NCI-H510A (cell line): ENCODE measurements at regions not wholly inside any gene's neighbourhood (a gene's known extent, or its start where the extent isn't known, plus 50 kb on each side); places are given as distances from the start of the nearest gene placed in this dataset.
"Not testable (repeated sequence)": the region's sequence is repeated elsewhere in the genome, so short reads cannot be mapped to it uniquely, and the experiment has no call there.

Source experiments
- DNase-seq: peaks from one replicate; lab custom pipeline; 2025; lab: John Stamatoyannopoulos, UW

DNA sequence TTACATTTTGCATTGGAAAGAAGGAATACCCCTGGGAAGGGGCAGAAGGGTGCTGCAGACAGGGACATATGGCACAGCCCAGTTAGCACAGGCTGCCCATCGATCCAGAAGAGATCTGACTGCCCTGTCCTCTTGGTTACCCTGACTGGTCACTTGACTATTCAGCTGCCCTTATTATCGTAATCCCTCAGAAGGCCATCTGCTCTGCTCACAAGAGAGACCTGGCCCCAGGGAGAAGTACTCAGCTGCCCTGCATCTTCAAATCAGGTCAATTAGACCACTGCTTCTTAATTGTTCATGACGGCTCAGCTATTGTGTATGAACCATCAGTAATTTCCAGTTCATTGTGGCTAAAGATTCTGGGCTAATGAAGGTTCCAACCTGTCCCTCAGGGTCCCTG, 345.0 kb downstream of the TLE1 start:
- no peak for DNase-seq

DNA sequence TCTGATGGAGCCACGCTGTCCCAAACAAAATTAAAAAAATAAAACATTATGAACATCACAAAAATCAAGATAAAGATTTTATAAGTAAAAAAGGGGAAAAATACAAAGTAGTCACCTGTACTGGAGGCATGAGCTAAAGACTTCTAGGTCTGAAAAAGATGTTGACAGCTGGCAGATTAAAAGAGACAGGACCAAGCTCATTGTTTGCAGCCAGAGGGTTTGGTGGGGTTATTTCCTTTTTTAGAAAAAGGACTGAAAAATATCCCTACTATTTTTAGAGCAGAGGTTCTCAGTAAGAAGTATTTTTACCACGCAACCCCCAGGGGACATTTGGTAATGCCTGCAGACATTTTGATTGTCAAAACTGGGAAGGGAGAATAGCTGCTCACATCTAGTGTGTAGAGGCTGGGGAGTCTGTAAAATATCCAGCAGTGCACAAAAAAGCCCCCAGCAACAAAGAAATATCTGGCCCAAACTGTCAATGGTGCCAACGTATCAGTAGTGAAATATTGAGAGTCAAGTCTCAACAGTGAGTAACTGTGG, 353.4 kb downstream of the TLE1 start:
- DNase-seq: no peak

GRCh38 chr9:81321551-81321950, 367.8 kb downstream of the TLE1 start:
- no peak for DNase-seq

GRCh38 chr9:81320909-81321482, 368.4 kb downstream of the TLE1 start:
- no peak for DNase-seq

DNA sequence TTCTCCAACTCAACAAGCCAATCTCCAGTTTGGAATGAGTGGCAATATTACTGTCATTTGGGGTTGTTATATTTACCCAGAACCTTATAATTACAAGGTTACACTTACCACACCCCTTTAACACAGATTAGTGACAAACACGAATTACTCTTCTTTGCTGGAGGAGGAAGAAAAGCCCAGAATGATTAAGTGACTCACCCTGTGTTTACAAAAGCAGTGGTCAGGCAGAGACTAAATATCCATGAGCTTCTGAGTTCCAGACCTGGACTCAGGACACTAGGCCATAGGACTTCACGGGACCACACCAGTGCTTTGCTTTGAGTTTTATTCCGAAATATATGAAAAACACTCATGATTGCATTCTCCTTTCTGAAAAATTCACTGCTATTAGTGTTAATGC, 370.8 kb downstream of the TLE1 start:
- no peak for DNase-seq

DNA sequence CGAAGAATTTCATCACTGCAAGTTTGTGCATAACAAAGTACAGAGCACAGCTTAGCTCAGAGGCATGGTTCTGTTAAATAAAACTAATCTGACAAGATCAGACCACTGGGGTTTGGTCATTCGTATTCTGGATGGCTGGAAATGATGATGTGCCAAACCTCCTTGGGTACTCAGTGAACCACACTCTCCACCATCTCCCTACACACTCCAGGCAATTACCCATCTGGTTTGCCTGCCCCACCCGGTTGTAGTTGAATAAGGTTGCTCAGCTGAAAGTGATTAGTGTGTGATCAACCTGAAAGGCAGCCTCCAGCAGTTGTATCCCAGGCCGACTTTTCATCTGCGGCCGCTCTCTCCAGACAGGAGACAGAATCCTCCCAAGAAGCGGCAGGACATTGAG, 371.4 kb downstream of the TLE1 start:
- DNase-seq: no peak

GRCh38 chr9:81317223-81317622, 372.1 kb downstream of the TLE1 start:
- no peak for DNase-seq

GRCh38 chr9:81314490-81314889, 374.9 kb downstream of the TLE1 start:
- no peak for DNase-seq

GRCh38 chr9:81313877-81314276, 375.5 kb downstream of the TLE1 start:
- no peak for DNase-seq

DNA sequence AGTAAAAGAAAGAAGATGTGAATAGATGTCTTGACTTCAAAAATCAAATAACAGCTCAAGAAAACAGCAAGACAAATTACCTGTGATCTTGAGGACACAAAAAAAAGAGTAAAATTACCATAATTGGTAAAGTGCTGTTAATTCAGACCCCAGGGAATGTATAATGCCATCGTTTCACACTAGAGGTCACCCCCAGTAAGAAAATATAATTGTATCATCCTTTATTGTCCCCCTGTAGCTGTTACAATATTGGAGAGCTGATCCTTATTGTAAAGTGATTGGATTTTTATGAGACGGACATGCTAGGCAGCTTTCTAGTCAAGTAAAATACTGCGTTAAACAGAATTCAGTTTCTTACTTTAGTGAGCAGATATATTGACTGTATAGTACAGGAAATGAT, 377.0 kb downstream of the TLE1 start:
- no peak for DNase-seq

DNA sequence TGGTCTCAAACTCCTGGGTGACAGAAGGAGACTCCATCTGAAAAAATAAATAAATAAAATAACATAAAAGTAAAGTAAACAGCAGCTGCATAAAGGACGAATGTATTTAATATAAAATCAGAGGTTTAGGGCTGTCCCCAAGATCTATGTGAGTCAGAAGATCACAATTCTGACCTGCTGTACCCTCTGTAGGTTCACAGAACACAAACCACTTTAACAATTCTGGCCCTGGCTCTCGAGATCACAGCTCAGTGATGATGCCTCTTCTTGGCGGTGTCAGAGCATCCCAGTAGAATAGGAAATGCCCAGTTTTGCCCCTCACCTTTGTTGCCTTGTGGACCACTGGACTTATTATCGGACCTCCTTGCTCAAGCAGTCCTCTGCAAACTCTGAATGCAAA, 380.9 kb downstream of the TLE1 start:
- no peak for DNase-seq

GRCh38 chr9:81307791-81308190, 381.6 kb downstream of the TLE1 start:
- DNase-seq: not testable (repeated sequence)

DNA sequence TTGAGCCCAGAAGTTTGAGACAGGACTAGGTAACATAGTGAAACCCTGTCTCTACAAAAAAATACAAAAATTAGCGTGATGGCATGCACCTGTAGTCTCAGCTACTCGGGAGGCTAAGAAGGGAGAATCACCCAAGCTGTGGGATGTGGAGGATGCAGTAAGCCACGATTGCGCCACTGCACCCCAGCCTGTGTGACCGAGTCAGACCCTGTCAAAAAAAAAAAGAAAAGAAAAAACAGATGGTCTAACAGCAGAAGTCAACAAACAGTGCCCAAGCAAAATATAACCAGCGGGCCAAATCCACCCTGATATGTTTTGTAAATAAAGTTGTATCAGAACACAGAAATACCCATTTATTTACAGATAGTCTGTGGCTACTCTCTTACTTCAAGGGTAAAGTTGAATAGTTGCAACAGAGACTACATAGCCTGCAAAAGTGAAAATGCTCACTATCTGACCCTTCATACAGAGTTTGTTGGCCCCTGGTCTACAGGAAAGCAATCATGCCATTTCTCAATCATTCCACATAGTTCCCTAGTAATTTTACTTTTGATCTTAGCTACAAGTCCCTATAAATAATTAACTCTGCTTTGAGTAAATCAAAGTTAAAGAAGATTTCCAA, 383.7 kb downstream of the TLE1 start:
- DNase-seq: no peak

DNA sequence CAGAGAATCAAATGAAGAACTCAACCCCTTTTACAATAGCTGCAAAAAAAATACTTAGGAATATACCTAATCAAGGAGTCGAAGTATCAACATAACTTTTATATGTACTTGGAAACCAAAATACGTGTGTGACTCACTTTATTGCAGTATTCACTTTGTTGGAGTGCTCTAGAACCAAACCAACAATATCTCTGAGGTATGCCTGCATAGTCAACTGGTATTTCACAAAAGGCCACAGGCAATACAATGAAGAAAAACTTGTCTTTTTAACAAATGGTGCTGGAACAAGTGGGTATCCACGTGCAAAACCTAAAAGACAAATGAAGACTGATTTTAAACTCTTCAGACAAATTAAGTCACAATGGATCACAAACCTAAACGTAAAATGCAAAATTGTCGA, 385.7 kb downstream of the TLE1 start:
- DNase-seq: no peak

GRCh38 chr9:81293651-81294050, 395.7 kb downstream of the TLE1 start:
- DNase-seq: no peak

- no peak for DNase-seq
Observed at GRCh38 chr9:81292056-81292805, 397.1 kb downstream of the TLE1 start.

DNA sequence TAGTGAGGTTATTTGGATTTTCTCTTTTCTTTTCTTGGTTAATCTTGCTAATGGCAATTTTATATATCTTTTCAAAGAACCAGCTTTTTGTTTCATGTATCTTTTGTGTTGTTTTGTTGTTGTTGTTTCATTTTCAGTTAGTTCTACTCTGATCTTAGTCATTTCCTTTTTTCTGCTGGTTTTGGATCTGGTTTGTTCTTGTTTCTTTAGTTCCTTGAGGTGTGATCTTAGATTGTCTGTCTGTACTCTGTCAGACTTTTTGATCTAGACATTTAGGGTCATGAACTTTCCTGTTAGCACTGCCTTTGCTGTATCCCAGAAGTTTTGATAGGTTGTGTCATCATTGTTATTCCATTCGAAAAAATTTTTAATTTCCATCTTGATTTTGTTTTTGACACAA, 399.7 kb downstream of the TLE1 start:
- DNase-seq: no peak

DNA sequence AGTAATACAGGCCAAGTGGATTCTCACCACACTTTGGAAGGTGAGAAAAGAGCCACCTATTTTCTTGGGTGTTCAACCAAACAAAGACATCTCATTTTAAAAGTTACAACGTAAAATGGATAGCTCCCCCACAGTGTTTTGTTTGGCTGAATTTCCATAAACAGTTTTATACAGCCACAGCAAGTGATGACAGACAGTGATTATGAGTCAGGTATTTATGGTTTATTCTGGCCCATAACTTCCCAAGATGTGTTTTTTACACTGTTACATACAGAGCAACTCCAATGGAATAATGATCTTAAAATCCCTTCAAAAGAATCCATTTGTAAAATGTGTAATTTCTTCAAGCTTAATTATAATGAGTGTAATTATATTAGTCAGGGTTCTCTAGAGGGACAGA, 421.3 kb downstream of the TLE1 start:
- no peak for DNase-seq

GRCh38 chr9:81266674-81267073, 422.7 kb downstream of the TLE1 start:
- no peak for DNase-seq

DNA sequence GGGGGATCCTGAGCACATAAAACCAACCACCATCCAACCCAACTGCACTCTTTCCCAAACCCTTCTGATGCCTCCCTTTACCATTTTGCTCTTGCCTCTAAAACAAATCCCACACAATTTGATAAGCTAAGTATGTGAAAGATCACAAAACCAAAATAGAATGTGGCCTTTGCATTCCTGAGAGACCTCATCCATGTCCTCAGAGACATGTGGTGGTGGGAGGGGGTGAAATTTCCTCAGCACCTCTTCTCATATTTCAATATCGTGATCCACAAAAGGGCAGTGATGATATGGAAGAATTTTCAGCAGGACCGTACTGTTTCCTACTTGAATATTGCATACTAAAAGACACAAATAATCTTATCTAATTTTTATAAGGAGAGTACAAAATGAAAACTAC, 423.3 kb downstream of the TLE1 start:
- DNase-seq: no peak

GRCh38 chr9:81264516-81264915, 424.8 kb downstream of the TLE1 start:
- no peak for DNase-seq

- no peak for DNase-seq
Observed at GRCh38 chr9:81259896-81260295, 429.5 kb downstream of the TLE1 start.

- no peak for DNase-seq
Observed at GRCh38 chr9:81256368-81256767, 433.0 kb downstream of the TLE1 start.
